Mesothelial cell of epicardium (in vitro differentiated cells): ENCODE measurements at regions not wholly inside any gene's neighbourhood (a gene's known extent, or its start where the extent isn't known, plus 50 kb on each side); places are given as distances from the start of the nearest gene placed in this dataset.

Experiments
- DNase-seq, 2 experiments: peaks; one replicate each; pipeline ENCODE4 v3.0.0; 2021; ENCODE audit warnings: low spot score in 2 of 2; ENCODE audit not compliant: unreplicated experiment in 2 of 2
- H3K27ac Mint-ChIP-seq: 2 replicates; pipeline ENCODE4 v1.8.0; 2021; ENCODE audit warnings: mixed read lengths
- H3K27me3 Mint-ChIP-seq: 2 replicates; pipeline ENCODE4 v1.8.0; 2021; ENCODE audit warnings: low read depth, mixed read lengths
- H3K36me3 Mint-ChIP-seq: 2 replicates; pipeline ENCODE4 v1.8.0; 2021; ENCODE audit warnings: mixed read lengths
- H3K4me1 Mint-ChIP-seq: 2 replicates; pipeline ENCODE4 v1.8.0; 2021; ENCODE audit warnings: mixed read lengths
- H3K4me3 Mint-ChIP-seq: 2 replicates; pipeline ENCODE4 v1.8.0; 2021; ENCODE audit warnings: mild to moderate bottlenecking, moderate library complexity, mixed read lengths
- H3K9me3 Mint-ChIP-seq: 2 replicates; pipeline ENCODE4 v1.8.0; 2021; ENCODE audit warnings: mixed read lengths
- CTCF ChIP-seq: fragments of 200-600 bp; sonication (generic); IDR thresholded peaks from one replicate; pipeline ENCODE4 v1.5.0; 2021; ENCODE audit warnings: antibody characterized with exemption; ENCODE audit not compliant: unreplicated experiment

GRCh38 chr14:104374718-104375080 lies 204.9 kb upstream of the C14orf180 start:
- H3K4me3 Mint-ChIP-seq = no peak overlapping the region
- DNase-seq = no peak
- peaks cover 4% of the 10 kb centered on the region for H3K9me3 Mint-ChIP-seq
- H3K27ac Mint-ChIP-seq = no peak overlapping the region
- H3K4me1 Mint-ChIP-seq = no peaks in the 10 kb centered on the region
- no peak for TF ChIP-seq CTCF
- peaks cover 39% of the 10 kb centered on the region for H3K27me3 Mint-ChIP-seq
- H3K36me3 Mint-ChIP-seq = no peaks in the 10 kb centered on the region

GRCh38 chr14:104375551-104376201 lies 203.9 kb upstream of the C14orf180 start:
- H3K4me1 Mint-ChIP-seq = no peaks in the 10 kb centered on the region
- H3K27ac Mint-ChIP-seq = no peak overlapping the region
- peaks cover 36% of the 10 kb centered on the region for H3K27me3 Mint-ChIP-seq
- peaks cover 6% of the 10 kb centered on the region for H3K9me3 Mint-ChIP-seq
- no peaks in the 10 kb centered on the region for H3K36me3 Mint-ChIP-seq
- no peak for DNase-seq
- TF ChIP-seq CTCF = no peak
- no peak overlapping the region for H3K4me3 Mint-ChIP-seq

GRCh38 chr14:104376202-104377140 lies 203.1 kb upstream of the C14orf180 start:
- DNase-seq = no peak
- peaks cover 2% of the 10 kb centered on the region for H3K36me3 Mint-ChIP-seq

GRCh38 chr14:104377256-104377655 lies 202.3 kb upstream of the C14orf180 start:
- Mint-ChIP-seq H3K27me3 (peaks cover 35% of the 10 kb centered on the region), H3K9me3 (peaks cover 14% of the 10 kb centered on the region), H3K36me3 (peaks cover 2% of the 10 kb centered on the region), H3K27ac (no peak overlapping the region), H3K4me3 (no peak overlapping the region), H3K4me1 (no peaks in the 10 kb centered on the region)
- no peak for TF ChIP-seq CTCF
- DNase-seq = no peak

More at GRCh38 chr14:104376202-104377140, 203.1 kb upstream of the C14orf180 start:
- TF ChIP-seq CTCF = no peak
- H3K27me3 Mint-ChIP-seq = peaks cover 37% of the 10 kb centered on the region
- H3K4me1 Mint-ChIP-seq = no peaks in the 10 kb centered on the region
- H3K9me3 Mint-ChIP-seq = peaks cover 11% of the 10 kb centered on the region
- no peak overlapping the region for H3K27ac Mint-ChIP-seq
- no peak overlapping the region for H3K4me3 Mint-ChIP-seq

GRCh38 chr14:104378698-104379113 lies 200.9 kb upstream of the C14orf180 start:
- H3K27ac Mint-ChIP-seq = no peak overlapping the region
- peaks cover 2% of the 10 kb centered on the region for H3K4me1 Mint-ChIP-seq
- peaks cover 2% of the 10 kb centered on the region for H3K36me3 Mint-ChIP-seq
- no peak for TF ChIP-seq CTCF
- H3K4me3 Mint-ChIP-seq = no peak overlapping the region
- no peak for DNase-seq
- H3K9me3 Mint-ChIP-seq = peaks cover 14% of the 10 kb centered on the region
- H3K27me3 Mint-ChIP-seq = peaks cover 35% of the 10 kb centered on the region
